ENCODE measurements at regions not wholly inside any gene's neighbourhood (a gene's known extent, or its start where the extent isn't known, plus 50 kb on each side); places are given as distances from the start of the nearest gene placed in this dataset.

GRCh38 chr7:115349635-115350034, 427.7 kb downstream of the MDFIC start:
- TF ChIP-seq CTCF (conservative IDR thresholded peaks at IDR 0.05) = no peak
- TF ChIP-seq EZH2 (IDR thresholded peaks at IDR 0.05; ENCODE audit: low read depth) = no peak

Measured in PC-9 (cell line).